ENCODE measurements at regions not wholly inside any gene's neighbourhood (a gene's known extent, or its start where the extent isn't known, plus 50 kb on each side); places are given as distances from the start of the nearest gene placed in this dataset.

- DNase-seq = no peak
Observed at GRCh38 chr6:55636406-55637102, 57.6 kb upstream of the HMGCLL1 start.

- DNase-seq = no peak
Observed at GRCh38 chr6:55633471-55633870, 54.5 kb upstream of the HMGCLL1 start.

DNA sequence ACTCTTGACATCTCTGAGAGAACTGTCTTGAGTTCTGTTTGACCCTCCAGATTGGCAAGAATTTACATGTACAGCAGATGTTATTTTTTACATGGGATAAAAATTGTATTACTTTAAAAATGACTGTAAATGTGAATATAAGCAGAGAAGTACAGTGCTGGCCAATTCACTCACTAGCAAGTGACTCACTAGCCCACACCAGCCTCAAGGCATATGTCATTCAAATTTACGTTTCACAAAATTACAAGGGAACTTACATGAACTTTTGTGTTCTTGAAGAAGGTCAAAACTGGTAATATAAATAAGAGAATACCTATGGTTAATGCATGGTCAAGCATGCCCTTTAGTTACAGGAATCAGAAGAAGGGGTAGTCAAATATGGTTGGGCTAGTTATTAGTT is 54.0 kb upstream of the HMGCLL1 start:
- DNase-seq = no peak

All from suppressor macrophage treated with lipopolysaccharide for 1 hour (primary cell).